Adrenal gland (tissue), 5 donors: ENCODE measurements at regions not wholly inside any gene's neighbourhood (a gene's known extent, or its start where the extent isn't known, plus 50 kb on each side); places are given as distances from the start of the nearest gene placed in this dataset.

Experiments
- POLR2A ChIP-seq, 2 donors: fragments of 450-650 bp; IDR thresholded peaks; one replicate each; pipeline ENCODE4 v1.6.1; 2017; ENCODE audit warnings: antibody characterized with exemption in 2 of 2, mild to moderate bottlenecking in 2 of 2, moderate library complexity in 1 of 2
- TF ChIP-seq, protein P1 (sequence below), 6 experiments: fragments of 450-650 bp in 4 of 6; fragments of 200-600 bp in 2 of 6; sonication (generic) in 1 of 6; IDR thresholded peaks; 1 replicate in 5 of 6; 2 replicates in 1 of 6; pipeline versions ENCODE4 v1.5.1 to v1.8.0; 2016 to 2021; ENCODE audit warnings: antibody characterized with exemption in 6 of 6, mild to moderate bottlenecking in 2 of 6, moderate library complexity in 1 of 6
- donor health status: DM: no; HTN: no; CAD: no.

DNA sequence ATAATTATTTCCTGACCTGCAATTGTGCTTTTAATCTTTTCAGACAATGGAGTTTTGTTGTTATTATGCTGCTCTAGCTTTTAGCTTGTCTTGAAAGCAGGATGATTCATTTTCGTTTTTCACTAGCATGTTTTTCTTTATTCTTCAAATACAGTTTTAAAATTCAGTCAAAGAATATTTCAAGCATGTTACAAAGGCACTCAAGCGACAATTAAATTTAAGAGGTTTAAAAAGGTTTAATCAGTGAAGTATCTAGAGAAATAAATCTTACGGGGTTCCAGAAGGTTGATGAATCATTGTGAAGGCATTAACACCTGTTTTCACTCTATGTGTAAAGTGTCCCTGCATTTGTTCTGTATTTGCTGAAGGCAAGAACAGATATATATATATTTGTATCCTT is 390.7 kb upstream of the TMEFF2 start:
- no peak for TF ChIP-seq POLR2A (IDR thresholded peaks at IDR 0.05)
- TF ChIP-seq, protein P1, sequence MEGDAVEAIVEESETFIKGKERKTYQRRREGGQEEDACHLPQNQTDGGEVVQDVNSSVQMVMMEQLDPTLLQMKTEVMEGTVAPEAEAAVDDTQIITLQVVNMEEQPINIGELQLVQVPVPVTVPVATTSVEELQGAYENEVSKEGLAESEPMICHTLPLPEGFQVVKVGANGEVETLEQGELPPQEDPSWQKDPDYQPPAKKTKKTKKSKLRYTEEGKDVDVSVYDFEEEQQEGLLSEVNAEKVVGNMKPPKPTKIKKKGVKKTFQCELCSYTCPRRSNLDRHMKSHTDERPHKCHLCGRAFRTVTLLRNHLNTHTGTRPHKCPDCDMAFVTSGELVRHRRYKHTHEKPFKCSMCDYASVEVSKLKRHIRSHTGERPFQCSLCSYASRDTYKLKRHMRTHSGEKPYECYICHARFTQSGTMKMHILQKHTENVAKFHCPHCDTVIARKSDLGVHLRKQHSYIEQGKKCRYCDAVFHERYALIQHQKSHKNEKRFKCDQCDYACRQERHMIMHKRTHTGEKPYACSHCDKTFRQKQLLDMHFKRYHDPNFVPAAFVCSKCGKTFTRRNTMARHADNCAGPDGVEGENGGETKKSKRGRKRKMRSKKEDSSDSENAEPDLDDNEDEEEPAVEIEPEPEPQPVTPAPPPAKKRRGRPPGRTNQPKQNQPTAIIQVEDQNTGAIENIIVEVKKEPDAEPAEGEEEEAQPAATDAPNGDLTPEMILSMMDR (IDR thresholded peaks at IDR 0.05) = no peak
